ENCODE measurements at regions not wholly inside any gene's neighbourhood (a gene's known extent, or its start where the extent isn't known, plus 50 kb on each side); places are given as distances from the start of the nearest gene placed in this dataset.

- no peak for DNase-seq (ENCODE audit: low read depth)
Observed at GRCh38 chr12:43029971-43030370, 440.4 kb upstream of the PRICKLE1 start.

- no peak for DNase-seq (ENCODE audit: low read depth)
Observed at GRCh38 chr12:43028826-43029225, 439.3 kb upstream of the PRICKLE1 start.

GRCh38 chr12:43022838-43023237 lies 433.3 kb upstream of the PRICKLE1 start:
- no peak for DNase-seq (ENCODE audit: low read depth)

GRCh38 chr12:43015090-43015737 lies 425.7 kb upstream of the PRICKLE1 start:
- no peak for DNase-seq (ENCODE audit: low read depth)

GRCh38 chr12:43011383-43011926 lies 421.9 kb upstream of the PRICKLE1 start:
- DNase-seq (ENCODE audit: low read depth) = peak; percentile 15

GRCh38 chr12:43009846-43010240 lies 420.3 kb upstream of the PRICKLE1 start:
- DNase-seq (ENCODE audit: low read depth) = no peak

GRCh38 chr12:43008953-43009845 lies 419.7 kb upstream of the PRICKLE1 start:
- no peak for DNase-seq (ENCODE audit: low read depth)

- no peak for DNase-seq (ENCODE audit: low read depth)
Observed at GRCh38 chr12:43004908-43005307, 415.4 kb upstream of the PRICKLE1 start.

GRCh38 chr12:43004141-43004540 lies 414.6 kb upstream of the PRICKLE1 start:
- no peak for DNase-seq (ENCODE audit: low read depth)

- no peak for DNase-seq (ENCODE audit: low read depth)
Observed at GRCh38 chr12:42996869-42997431, 407.4 kb upstream of the PRICKLE1 start.

GRCh38 chr12:42992826-42993225 lies 403.3 kb upstream of the PRICKLE1 start:
- no peak for DNase-seq (ENCODE audit: low read depth)

- DNase-seq (ENCODE audit: low read depth) = no peak
Observed at GRCh38 chr12:42990387-42990786, 400.8 kb upstream of the PRICKLE1 start.

GRCh38 chr12:42987216-42987650 lies 397.7 kb upstream of the PRICKLE1 start:
- DNase-seq (ENCODE audit: low read depth) = no peak

- no peak for DNase-seq (ENCODE audit: low read depth)
Observed at GRCh38 chr12:42985506-42985905, 396.0 kb upstream of the PRICKLE1 start.

- DNase-seq (ENCODE audit: low read depth) = no peak
Observed at GRCh38 chr12:42982828-42983227, 393.3 kb upstream of the PRICKLE1 start.

- DNase-seq (ENCODE audit: low read depth) = peak; percentile 88
Observed at GRCh38 chr12:42981379-42981778, 391.8 kb upstream of the PRICKLE1 start.

GRCh38 chr12:42980441-42980840 lies 390.9 kb upstream of the PRICKLE1 start:
- DNase-seq (ENCODE audit: low read depth) = no peak

- DNase-seq (ENCODE audit: low read depth) = peak; percentile 47
Observed at GRCh38 chr12:42979746-42980145, 390.2 kb upstream of the PRICKLE1 start.

GRCh38 chr12:42978708-42979107 lies 389.2 kb upstream of the PRICKLE1 start:
- no peak for DNase-seq (ENCODE audit: low read depth)

- DNase-seq (ENCODE audit: low read depth) = no peak
Observed at GRCh38 chr12:42977451-42978230, 388.1 kb upstream of the PRICKLE1 start.

- DNase-seq (ENCODE audit: low read depth) = no peak
Observed at GRCh38 chr12:42976620-42977019, 387.1 kb upstream of the PRICKLE1 start.

Data from LHCN-M2 (cell line).